ENCODE measurements at regions not wholly inside any gene's neighbourhood (a gene's known extent, or its start where the extent isn't known, plus 50 kb on each side); places are given as distances from the start of the nearest gene placed in this dataset.

DNA sequence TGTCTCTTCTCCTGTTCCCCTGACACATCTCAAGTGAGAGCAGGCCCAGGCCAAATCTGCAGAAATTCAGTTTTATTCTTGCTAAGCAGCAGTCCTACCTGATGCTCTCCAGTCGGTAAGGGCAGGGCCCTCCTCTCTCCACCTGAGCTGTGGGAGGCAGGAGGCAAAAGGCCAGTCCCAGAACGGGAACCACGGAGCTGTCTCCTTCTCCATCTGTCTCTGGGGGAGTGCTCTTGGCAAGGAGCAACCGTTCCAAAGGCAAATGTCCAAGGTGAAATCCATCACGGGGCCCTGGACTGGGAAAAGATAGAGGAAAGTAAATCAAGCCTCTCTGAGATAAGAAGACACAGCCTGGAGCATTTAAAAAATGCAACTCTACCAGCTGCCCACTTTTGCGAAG is 65.2 kb upstream of the CDON start:
- Histone ChIP-seq H3K4me1 (no peaks in the 10 kb centered on the region), H3K27ac (no peak overlapping the region), H3K9me3 (ENCODE audit: control insufficient read depth, low read length) (no peaks in the 10 kb centered on the region), H3K4me3 (ENCODE audit: low read depth, low read length) (no peak overlapping the region), H2AFZ (no peak overlapping the region), H3K27me3 (ENCODE audit: control insufficient read depth, insufficient read depth, low read length) (no peaks in the 10 kb centered on the region), H3K36me3 (ENCODE audit: control insufficient read depth, insufficient read depth, low read length) (no peaks in the 10 kb centered on the region), H3K9ac (no peak overlapping the region), H3K4me2 (ENCODE audit: low read length) (no peak overlapping the region), H3K79me2 (no peaks in the 10 kb centered on the region)
- TF ChIP-seq, protein P1, sequence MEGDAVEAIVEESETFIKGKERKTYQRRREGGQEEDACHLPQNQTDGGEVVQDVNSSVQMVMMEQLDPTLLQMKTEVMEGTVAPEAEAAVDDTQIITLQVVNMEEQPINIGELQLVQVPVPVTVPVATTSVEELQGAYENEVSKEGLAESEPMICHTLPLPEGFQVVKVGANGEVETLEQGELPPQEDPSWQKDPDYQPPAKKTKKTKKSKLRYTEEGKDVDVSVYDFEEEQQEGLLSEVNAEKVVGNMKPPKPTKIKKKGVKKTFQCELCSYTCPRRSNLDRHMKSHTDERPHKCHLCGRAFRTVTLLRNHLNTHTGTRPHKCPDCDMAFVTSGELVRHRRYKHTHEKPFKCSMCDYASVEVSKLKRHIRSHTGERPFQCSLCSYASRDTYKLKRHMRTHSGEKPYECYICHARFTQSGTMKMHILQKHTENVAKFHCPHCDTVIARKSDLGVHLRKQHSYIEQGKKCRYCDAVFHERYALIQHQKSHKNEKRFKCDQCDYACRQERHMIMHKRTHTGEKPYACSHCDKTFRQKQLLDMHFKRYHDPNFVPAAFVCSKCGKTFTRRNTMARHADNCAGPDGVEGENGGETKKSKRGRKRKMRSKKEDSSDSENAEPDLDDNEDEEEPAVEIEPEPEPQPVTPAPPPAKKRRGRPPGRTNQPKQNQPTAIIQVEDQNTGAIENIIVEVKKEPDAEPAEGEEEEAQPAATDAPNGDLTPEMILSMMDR (IDR thresholded peaks at IDR 0.05) = no peak

DNA sequence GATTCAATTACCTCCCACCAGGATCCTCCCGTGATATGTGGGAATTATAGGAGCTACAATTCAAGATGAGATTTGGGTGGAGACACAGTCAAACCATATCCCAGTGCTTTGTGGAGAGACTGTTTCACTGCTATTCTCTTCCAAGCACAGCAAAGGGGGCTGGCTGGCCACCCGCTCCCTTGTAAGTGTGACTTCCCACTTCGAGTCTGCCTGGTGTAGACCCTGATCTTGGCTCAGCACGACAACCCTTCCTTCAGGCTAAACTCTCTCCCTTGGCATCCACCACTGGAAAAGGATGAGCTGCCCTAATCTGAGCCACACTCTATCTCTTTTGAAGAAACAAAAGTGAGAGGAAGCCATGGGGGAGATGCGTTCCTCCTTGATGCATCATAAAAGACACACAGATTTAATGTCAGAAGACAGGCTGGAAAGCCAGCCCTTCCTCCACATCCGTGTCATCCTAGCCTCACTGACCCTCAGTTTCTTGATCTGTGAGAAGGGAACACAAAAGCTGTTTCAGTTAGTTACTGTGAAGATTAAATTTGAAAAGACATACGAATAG is 64.7 kb upstream of the CDON start:
- TF ChIP-seq, protein P1 (IDR thresholded peaks at IDR 0.05) = no peak
- Histone ChIP-seq H3K9ac (no peak overlapping the region), H3K36me3 (ENCODE audit: control insufficient read depth, insufficient read depth, low read length) (no peaks in the 10 kb centered on the region), H3K27ac (no peak overlapping the region), H3K79me2 (no peaks in the 10 kb centered on the region), H3K4me2 (ENCODE audit: low read length) (no peak overlapping the region), H3K4me1 (no peaks in the 10 kb centered on the region), H3K9me3 (ENCODE audit: control insufficient read depth, low read length) (no peaks in the 10 kb centered on the region), H2AFZ (no peak overlapping the region), H3K4me3 (ENCODE audit: low read depth, low read length) (no peak overlapping the region), H3K27me3 (ENCODE audit: control insufficient read depth, insufficient read depth, low read length) (no peaks in the 10 kb centered on the region)

DNA sequence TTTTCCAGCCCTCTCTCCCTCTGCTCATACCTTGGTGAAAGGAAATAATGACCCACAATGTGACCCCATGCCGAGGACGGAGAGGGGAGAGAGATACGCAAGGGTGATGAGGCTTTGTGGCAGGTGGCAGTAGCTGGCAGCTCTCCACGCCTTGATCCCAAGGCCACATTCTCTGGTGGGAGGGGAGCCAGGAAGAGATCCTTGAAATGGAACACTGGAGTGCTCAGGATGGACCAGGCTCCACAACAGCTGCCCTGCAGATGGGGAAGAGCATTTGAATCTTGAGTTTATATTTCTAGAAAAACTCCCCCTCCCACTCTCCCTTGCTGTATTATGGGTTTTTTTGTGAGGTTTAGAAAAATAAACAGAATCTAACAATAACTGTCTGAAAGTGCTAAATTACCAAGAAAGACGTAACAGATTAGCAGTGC is 61.6 kb upstream of the CDON start:
- no peaks in the 10 kb centered on the region for H3K9me3 ChIP-seq (ENCODE audit: control insufficient read depth, low read length)
- no peaks in the 10 kb centered on the region for H3K79me2 ChIP-seq
- TF ChIP-seq, protein P1 (IDR thresholded peaks at IDR 0.05) = no peak
- no peak overlapping the region for H3K27ac ChIP-seq
- H3K4me3 ChIP-seq (ENCODE audit: low read depth, low read length) = no peak overlapping the region
- no peaks in the 10 kb centered on the region for H3K36me3 ChIP-seq (ENCODE audit: control insufficient read depth, insufficient read depth, low read length)
- H3K27me3 ChIP-seq (ENCODE audit: control insufficient read depth, insufficient read depth, low read length) = no peaks in the 10 kb centered on the region
- H3K9ac ChIP-seq = no peak overlapping the region
- no peaks in the 10 kb centered on the region for H3K4me1 ChIP-seq
- no peak overlapping the region for H3K4me2 ChIP-seq (ENCODE audit: low read length)
- H2AFZ ChIP-seq = no peak overlapping the region

DNA sequence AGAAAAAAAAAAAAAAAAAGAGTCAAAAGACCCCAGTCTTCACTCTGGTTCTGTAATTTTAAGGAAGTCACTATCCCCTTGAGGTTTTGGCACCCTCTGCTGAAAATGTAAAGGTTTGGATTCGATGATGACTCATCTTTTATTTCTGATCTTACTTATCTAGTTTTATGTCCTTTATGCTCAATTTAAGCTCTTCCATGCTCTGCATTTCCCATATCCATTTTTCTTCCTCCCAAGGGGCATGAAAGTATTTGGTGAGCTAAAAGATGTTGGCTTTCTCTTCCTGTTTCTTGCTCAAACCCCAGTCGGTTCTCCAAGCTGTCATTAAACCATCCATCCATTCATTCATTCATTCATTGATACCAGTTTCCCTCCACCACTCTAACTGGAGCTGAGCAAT is 61.0 kb upstream of the CDON start:
- H3K27ac ChIP-seq = no peak overlapping the region
- no peak overlapping the region for H3K4me2 ChIP-seq (ENCODE audit: low read length)
- H2AFZ ChIP-seq = no peak overlapping the region
- no peaks in the 10 kb centered on the region for H3K9me3 ChIP-seq (ENCODE audit: control insufficient read depth, low read length)
- H3K36me3 ChIP-seq (ENCODE audit: control insufficient read depth, insufficient read depth, low read length) = no peaks in the 10 kb centered on the region
- H3K4me1 ChIP-seq = no peaks in the 10 kb centered on the region
- no peaks in the 10 kb centered on the region for H3K79me2 ChIP-seq
- H3K27me3 ChIP-seq (ENCODE audit: control insufficient read depth, insufficient read depth, low read length) = no peaks in the 10 kb centered on the region
- no peak overlapping the region for H3K4me3 ChIP-seq (ENCODE audit: low read depth, low read length)
- H3K9ac ChIP-seq = no peak overlapping the region
- TF ChIP-seq, protein P1 (IDR thresholded peaks at IDR 0.05) = no peak

DNA sequence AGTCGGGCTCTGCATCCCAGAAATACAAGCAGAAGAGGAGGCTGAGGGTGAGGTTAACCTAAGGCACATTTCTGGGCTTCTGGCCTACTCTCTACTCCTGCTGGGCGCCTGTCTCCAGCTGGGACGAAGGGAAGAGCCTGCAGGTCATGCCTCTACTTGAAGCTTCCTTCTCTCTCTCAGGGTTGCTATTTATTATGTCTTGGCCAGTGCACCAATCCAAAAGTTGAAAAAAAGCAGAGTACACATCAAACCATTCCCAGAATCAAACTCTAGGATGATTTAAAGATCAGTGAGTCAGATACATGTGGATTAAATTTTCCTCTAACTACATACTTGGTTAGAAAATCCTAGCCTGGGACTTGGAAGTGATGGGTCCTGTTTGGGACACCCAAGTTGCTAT is 60.2 kb upstream of the CDON start:
- Histone ChIP-seq H3K9me3 (ENCODE audit: control insufficient read depth, low read length) (no peaks in the 10 kb centered on the region), H3K36me3 (ENCODE audit: control insufficient read depth, insufficient read depth, low read length) (no peaks in the 10 kb centered on the region), H3K4me1 (no peaks in the 10 kb centered on the region), H3K9ac (no peak overlapping the region), H3K4me2 (ENCODE audit: low read length) (no peak overlapping the region), H3K4me3 (ENCODE audit: low read depth, low read length) (no peak overlapping the region), H3K79me2 (no peaks in the 10 kb centered on the region), H3K27ac (no peak overlapping the region), H2AFZ (no peak overlapping the region), H3K27me3 (ENCODE audit: control insufficient read depth, insufficient read depth, low read length) (no peaks in the 10 kb centered on the region)
- TF ChIP-seq, protein P1 (IDR thresholded peaks at IDR 0.05) = no peak
